ENCODE measurements at regions not wholly inside any gene's neighbourhood (a gene's known extent, or its start where the extent isn't known, plus 50 kb on each side); places are given as distances from the start of the nearest gene placed in this dataset.

GRCh38 chr3:141669434-141669833 is 68.7 kb upstream of the RNF7 start:
- DNase-seq: no peak

GRCh38 chr3:141677701-141678100 is 60.4 kb upstream of the RNF7 start:
- peak; percentile 35 to 63 (median 63) for DNase-seq

GRCh38 chr3:141680620-141681389 is 57.3 kb upstream of the RNF7 start:
- peak in 2 of 3 donors; percentile 23 to 27 for DNase-seq

- DNase-seq: no peak
Observed at GRCh38 chr3:141681390-141681780, 56.7 kb upstream of the RNF7 start.

GRCh38 chr3:141682007-141682406 is 56.1 kb upstream of the RNF7 start:
- DNase-seq: no peak

- DNase-seq: no peak
Observed at GRCh38 chr3:141682921-141683320, 55.2 kb upstream of the RNF7 start.

GRCh38 chr3:141684758-141685157 is 53.3 kb upstream of the RNF7 start:
- no peak for DNase-seq

GRCh38 chr3:141686466-141687291 is 51.4 kb upstream of the RNF7 start:
- peak; percentile 76 to 91 (median 77) for DNase-seq

All from suppressor macrophage treated with lipopolysaccharide for 1 hour (primary cell).